ENCODE measurements at regions not wholly inside any gene's neighbourhood (a gene's known extent, or its start where the extent isn't known, plus 50 kb on each side); places are given as distances from the start of the nearest gene placed in this dataset.
"Not testable (repeated sequence)": the region's sequence is repeated elsewhere in the genome, so short reads cannot be mapped to it uniquely, and the experiment has no call there.

- no peak overlapping the region for H4K91ac ChIP-seq (ENCODE audit: low read depth, low read length, poor library complexity)
- H3K4me2 ChIP-seq (ENCODE audit: insufficient read depth, low read length, poor library complexity, severe bottlenecking) = no peak overlapping the region
- H2BK5ac ChIP-seq (ENCODE audit: low read length) = no peak overlapping the region
- H2AK5ac ChIP-seq (ENCODE audit: low read depth, low read length) = no peak overlapping the region
- no peaks in the 10 kb centered on the region for H3K36me3 ChIP-seq (replicated peaks in 1 of 2; ENCODE audit: control insufficient read depth in 2 of 2, insufficient read depth in 2 of 2, low read length in 2 of 2)
- H3K9me3 ChIP-seq (replicated peaks in 1 of 2; ENCODE audit: control insufficient read depth in 2 of 2, insufficient read depth in 1 of 2, low read depth in 1 of 2, low read length in 2 of 2) = no peaks in the 10 kb centered on the region
- H3K4ac ChIP-seq (ENCODE audit: low read length) = no peak overlapping the region
- H2AFZ ChIP-seq (ENCODE audit: low read length) = no peak overlapping the region
- H3K9ac ChIP-seq (ENCODE audit: low read depth, low read length, poor library complexity) = no peak overlapping the region
- no peaks in the 10 kb centered on the region for H3K27me3 ChIP-seq (ENCODE audit: control insufficient read depth in 3 of 3, insufficient read depth in 3 of 3, low read depth in 1 of 3, low read length in 3 of 3)
- WGBS, 2 donors (ENCODE audit: extremely low coverage in 2 of 2, insufficient read length in 2 of 2, insufficient replicate concordance in 1 of 2) = no CpG with 5 or more reads among the region's 20 CpGs
- no peak overlapping the region for H2BK12ac ChIP-seq (ENCODE audit: low read length)
- H3K27ac ChIP-seq (replicated peaks; ENCODE audit: low read length) = no peak overlapping the region
- no peak overlapping the region for H2BK120ac ChIP-seq (ENCODE audit: low read depth, low read length)
- no peak overlapping the region for H3K4me3 ChIP-seq (ENCODE audit: low read length in 2 of 2)
- no peaks in the 10 kb centered on the region for H3K79me1 ChIP-seq (ENCODE audit: low read depth, low read length)
- no peak overlapping the region for H3K23ac ChIP-seq (ENCODE audit: low read depth, low read length, poor library complexity)
- H4K8ac ChIP-seq (ENCODE audit: low read depth, low read length) = no peak overlapping the region
- H3K14ac ChIP-seq (ENCODE audit: low read length) = no peak overlapping the region
- no peak overlapping the region for H3K18ac ChIP-seq (ENCODE audit: low read length)
- H3K4me1 ChIP-seq (ENCODE audit: control insufficient read depth in 2 of 2, insufficient read depth in 1 of 2, low read depth in 1 of 2, low read length in 2 of 2) = peaks cover 0 to 11% of the 10 kb centered on the region in 2 donors
- H2BK15ac ChIP-seq (ENCODE audit: low read length) = no peak overlapping the region
- DNase-seq (ENCODE audit: low spot score) = no peak
Observed at GRCh38 chrX:80573275-80573674, 153.0 kb downstream of the TENT5D start.

- not testable (repeated sequence) for H3K36me3 ChIP-seq (replicated peaks in 1 of 2; ENCODE audit: control insufficient read depth in 2 of 2, insufficient read depth in 2 of 2, low read length in 2 of 2); H3K4ac ChIP-seq (ENCODE audit: low read length); H3K4me2 ChIP-seq (ENCODE audit: insufficient read depth, low read length, poor library complexity, severe bottlenecking); H2BK120ac ChIP-seq (ENCODE audit: low read depth, low read length); H3K9me3 ChIP-seq (replicated peaks in 1 of 2; ENCODE audit: control insufficient read depth in 2 of 2, insufficient read depth in 1 of 2, low read depth in 1 of 2, low read length in 2 of 2); H3K18ac ChIP-seq (ENCODE audit: low read length); H3K79me1 ChIP-seq (ENCODE audit: low read depth, low read length); H3K4me3 ChIP-seq (ENCODE audit: low read length in 2 of 2); H2AFZ ChIP-seq (ENCODE audit: low read length); H4K8ac ChIP-seq (ENCODE audit: low read depth, low read length); H2BK12ac ChIP-seq (ENCODE audit: low read length); H2BK5ac ChIP-seq (ENCODE audit: low read length); H3K9ac ChIP-seq (ENCODE audit: low read depth, low read length, poor library complexity); H2BK15ac ChIP-seq (ENCODE audit: low read length); H3K27ac ChIP-seq (replicated peaks; ENCODE audit: low read length); H4K91ac ChIP-seq (ENCODE audit: low read depth, low read length, poor library complexity); DNase-seq (ENCODE audit: low spot score); H3K27me3 ChIP-seq (ENCODE audit: control insufficient read depth in 3 of 3, insufficient read depth in 3 of 3, low read depth in 1 of 3, low read length in 3 of 3); H2AK5ac ChIP-seq (ENCODE audit: low read depth, low read length); H3K14ac ChIP-seq (ENCODE audit: low read length); H3K23ac ChIP-seq (ENCODE audit: low read depth, low read length, poor library complexity)
- no CpG with 5 or more reads among the region's 50 CpGs for WGBS, 2 donors (ENCODE audit: extremely low coverage in 2 of 2, insufficient read length in 2 of 2, insufficient replicate concordance in 1 of 2)
- peaks cover 0 to 11% of the 10 kb centered on the region in 2 donors for H3K4me1 ChIP-seq (ENCODE audit: control insufficient read depth in 2 of 2, insufficient read depth in 1 of 2, low read depth in 1 of 2, low read length in 2 of 2)
Observed at GRCh38 chrX:80574486-80575086, 154.3 kb downstream of the TENT5D start.

GRCh38 chrX:80576267-80576666 is 156.0 kb downstream of the TENT5D start:
- Histone ChIP-seq H3K9ac (ENCODE audit: low read depth, low read length, poor library complexity) (no peak overlapping the region), H2BK120ac (ENCODE audit: low read depth, low read length) (no peak overlapping the region), H3K79me1 (ENCODE audit: low read depth, low read length) (no peaks in the 10 kb centered on the region), H3K4ac (ENCODE audit: low read length) (no peak overlapping the region), H3K14ac (ENCODE audit: low read length) (no peak overlapping the region), H2BK15ac (ENCODE audit: low read length) (no peak overlapping the region), H3K4me2 (ENCODE audit: insufficient read depth, low read length, poor library complexity, severe bottlenecking) (no peak overlapping the region), H2BK12ac (ENCODE audit: low read length) (no peak overlapping the region), H3K9me3 (replicated peaks in 1 of 2; ENCODE audit: control insufficient read depth in 2 of 2, insufficient read depth in 1 of 2, low read depth in 1 of 2, low read length in 2 of 2) (no peaks in the 10 kb centered on the region), H3K23ac (ENCODE audit: low read depth, low read length, poor library complexity) (no peak overlapping the region), H3K4me1 (ENCODE audit: control insufficient read depth in 2 of 2, insufficient read depth in 1 of 2, low read depth in 1 of 2, low read length in 2 of 2) (peaks cover 0 to 11% of the 10 kb centered on the region in 2 donors), H3K27me3 (ENCODE audit: control insufficient read depth in 3 of 3, insufficient read depth in 3 of 3, low read depth in 1 of 3, low read length in 3 of 3) (no peaks in the 10 kb centered on the region), H4K8ac (ENCODE audit: low read depth, low read length) (no peak overlapping the region), H3K36me3 (replicated peaks in 1 of 2; ENCODE audit: control insufficient read depth in 2 of 2, insufficient read depth in 2 of 2, low read length in 2 of 2) (no peaks in the 10 kb centered on the region), H3K27ac (replicated peaks; ENCODE audit: low read length) (no peak overlapping the region), H2AK5ac (ENCODE audit: low read depth, low read length) (no peak overlapping the region), H4K91ac (ENCODE audit: low read depth, low read length, poor library complexity) (no peak overlapping the region), H2AFZ (ENCODE audit: low read length) (no peak overlapping the region), H3K18ac (ENCODE audit: low read length) (no peak overlapping the region), H2BK5ac (ENCODE audit: low read length) (no peak overlapping the region), H3K4me3 (ENCODE audit: low read length in 2 of 2) (no peak overlapping the region)
- no peak for DNase-seq (ENCODE audit: low spot score)

GRCh38 chrX:80576806-80577533 is 156.7 kb downstream of the TENT5D start:
- Histone ChIP-seq H2BK120ac (ENCODE audit: low read depth, low read length) (no peak overlapping the region), H4K91ac (ENCODE audit: low read depth, low read length, poor library complexity) (no peak overlapping the region), H4K8ac (ENCODE audit: low read depth, low read length) (no peak overlapping the region), H3K27me3 (ENCODE audit: control insufficient read depth in 3 of 3, insufficient read depth in 3 of 3, low read depth in 1 of 3, low read length in 3 of 3) (no peaks in the 10 kb centered on the region), H3K79me1 (ENCODE audit: low read depth, low read length) (no peaks in the 10 kb centered on the region), H3K9ac (ENCODE audit: low read depth, low read length, poor library complexity) (no peak overlapping the region), H3K27ac (replicated peaks; ENCODE audit: low read length) (peak overlapping the region; percentile 17), H3K9me3 (replicated peaks in 1 of 2; ENCODE audit: control insufficient read depth in 2 of 2, insufficient read depth in 1 of 2, low read depth in 1 of 2, low read length in 2 of 2) (no peaks in the 10 kb centered on the region), H3K4me1 (ENCODE audit: control insufficient read depth in 2 of 2, insufficient read depth in 1 of 2, low read depth in 1 of 2, low read length in 2 of 2) (peaks cover 0 to 11% of the 10 kb centered on the region in 2 donors), H3K4me2 (ENCODE audit: insufficient read depth, low read length, poor library complexity, severe bottlenecking) (no peak overlapping the region), H3K18ac (ENCODE audit: low read length) (peak overlapping the region; percentile 35), H2BK15ac (ENCODE audit: low read length) (no peak overlapping the region), H3K23ac (ENCODE audit: low read depth, low read length, poor library complexity) (no peak overlapping the region), H3K36me3 (replicated peaks in 1 of 2; ENCODE audit: control insufficient read depth in 2 of 2, insufficient read depth in 2 of 2, low read length in 2 of 2) (no peaks in the 10 kb centered on the region), H2BK5ac (ENCODE audit: low read length) (no peak overlapping the region), H3K4me3 (ENCODE audit: low read length in 2 of 2) (no peak overlapping the region), H2AK5ac (ENCODE audit: low read depth, low read length) (no peak overlapping the region), H2AFZ (ENCODE audit: low read length) (no peak overlapping the region), H3K4ac (ENCODE audit: low read length) (no peak overlapping the region), H3K14ac (ENCODE audit: low read length) (no peak overlapping the region), H2BK12ac (ENCODE audit: low read length) (no peak overlapping the region)
- no peak for DNase-seq (ENCODE audit: low spot score)
- no CpG with 5 or more reads among the region's 2 CpGs for WGBS, 2 donors (ENCODE audit: extremely low coverage in 2 of 2, insufficient read length in 2 of 2, insufficient replicate concordance in 1 of 2)
